ENCODE measurements at regions not wholly inside any gene's neighbourhood (a gene's known extent, or its start where the extent isn't known, plus 50 kb on each side); places are given as distances from the start of the nearest gene placed in this dataset.

DNA sequence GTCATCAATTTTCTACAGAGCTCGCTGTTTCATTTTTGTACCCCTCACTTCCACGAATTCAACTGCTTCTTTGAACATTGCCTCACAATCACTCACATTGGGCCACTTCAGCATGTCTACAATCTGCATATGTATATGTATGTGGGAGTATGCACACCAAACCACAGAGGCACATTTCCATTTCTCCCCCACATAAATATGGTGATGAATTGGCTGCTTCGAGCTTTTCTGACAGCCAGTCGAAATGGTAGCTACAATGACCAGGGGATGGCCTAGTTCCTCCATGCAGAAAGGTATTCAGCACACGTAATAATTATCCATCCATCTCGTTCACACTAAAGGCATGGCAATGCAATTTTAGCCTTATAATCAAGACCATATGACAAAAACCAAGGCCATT, 229.6 kb upstream of the ESRRG start:
- TF ChIP-seq POLR2AphosphoS2 (conservative IDR thresholded peaks at IDR 0.05; ENCODE audit: low read length): no peak
- DNase-seq (ENCODE audit: low read depth in 1 of 2, low spot score in 1 of 2) (no peak), FAIRE-seq (no peak), ATAC-seq (no peak)
- Histone ChIP-seq H3K4me1 (no peaks in the 10 kb centered on the region), H3K4me2 (no peak overlapping the region), H3K9me3 (no peaks in the 10 kb centered on the region), H3K27ac (no peak overlapping the region), H3K4me3 (no peak overlapping the region)
- ChIA-PET POLR2A (no interaction called here), CTCF (no interaction called here)
- WGBS (ENCODE audit: missing lambda C conversion rate): 5% methylated on average over 6 of the region's 6 CpGs

DNA sequence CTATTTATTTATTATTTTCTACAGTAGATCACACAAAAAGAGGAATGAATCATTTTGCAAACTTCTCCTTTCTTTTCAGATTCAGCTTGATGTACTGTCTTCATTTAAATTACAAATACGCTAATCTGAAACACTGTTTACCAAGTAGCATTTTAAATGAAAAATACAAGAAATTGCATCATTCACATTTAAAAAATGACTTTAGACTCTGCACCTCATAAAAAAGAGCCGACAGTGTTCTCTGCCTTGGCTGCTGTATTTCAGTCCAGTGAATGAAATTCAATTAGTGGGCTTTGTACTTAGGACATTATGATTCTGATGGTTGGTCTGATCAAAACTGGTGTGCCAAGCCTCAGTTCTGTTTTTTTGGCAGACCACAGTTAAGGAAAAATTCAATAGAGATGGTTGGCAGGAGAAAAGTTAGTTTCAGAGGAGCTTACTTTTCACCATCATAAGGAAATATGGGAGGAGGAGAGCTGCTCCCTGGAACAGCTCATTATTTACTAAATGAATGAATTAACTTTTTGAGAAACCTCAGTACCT, 222.4 kb upstream of the ESRRG start:
- 35% methylated on average over 2 of the region's 2 CpGs for WGBS (ENCODE audit: missing lambda C conversion rate)
- H3K4me1 ChIP-seq: no peaks in the 10 kb centered on the region
- ATAC-seq (no peak), DNase-seq (ENCODE audit: low read depth in 1 of 2, low spot score in 1 of 2) (no peak), FAIRE-seq (no peak)
- ChIA-PET POLR2A (no interaction called here), CTCF (no interaction called here)
- H3K27ac ChIP-seq: no peak overlapping the region
- H3K4me2 ChIP-seq: no peak overlapping the region
- no peak for TF ChIP-seq JUN (IDR thresholded peaks at IDR 0.05)
- TF ChIP-seq MAZ (IDR thresholded peaks at IDR 0.05; ENCODE audit: borderline replicate concordance, low read depth, low read length): no peak
- no peak for TF ChIP-seq MAFK (IDR thresholded peaks at IDR 0.05; ENCODE audit: partially characterized antibody)
- TF ChIP-seq ESRRA (IDR thresholded peaks at IDR 0.05; ENCODE audit: borderline replicate concordance, low read length): no peak
- TF ChIP-seq SREBF2 (IDR thresholded peaks at IDR 0.05): no peak
- TF ChIP-seq JUNB (IDR thresholded peaks at IDR 0.05): no peak
- TF ChIP-seq CEBPB (IDR thresholded peaks at IDR 0.05): no peak
- TF ChIP-seq, protein P1, sequence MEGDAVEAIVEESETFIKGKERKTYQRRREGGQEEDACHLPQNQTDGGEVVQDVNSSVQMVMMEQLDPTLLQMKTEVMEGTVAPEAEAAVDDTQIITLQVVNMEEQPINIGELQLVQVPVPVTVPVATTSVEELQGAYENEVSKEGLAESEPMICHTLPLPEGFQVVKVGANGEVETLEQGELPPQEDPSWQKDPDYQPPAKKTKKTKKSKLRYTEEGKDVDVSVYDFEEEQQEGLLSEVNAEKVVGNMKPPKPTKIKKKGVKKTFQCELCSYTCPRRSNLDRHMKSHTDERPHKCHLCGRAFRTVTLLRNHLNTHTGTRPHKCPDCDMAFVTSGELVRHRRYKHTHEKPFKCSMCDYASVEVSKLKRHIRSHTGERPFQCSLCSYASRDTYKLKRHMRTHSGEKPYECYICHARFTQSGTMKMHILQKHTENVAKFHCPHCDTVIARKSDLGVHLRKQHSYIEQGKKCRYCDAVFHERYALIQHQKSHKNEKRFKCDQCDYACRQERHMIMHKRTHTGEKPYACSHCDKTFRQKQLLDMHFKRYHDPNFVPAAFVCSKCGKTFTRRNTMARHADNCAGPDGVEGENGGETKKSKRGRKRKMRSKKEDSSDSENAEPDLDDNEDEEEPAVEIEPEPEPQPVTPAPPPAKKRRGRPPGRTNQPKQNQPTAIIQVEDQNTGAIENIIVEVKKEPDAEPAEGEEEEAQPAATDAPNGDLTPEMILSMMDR (IDR thresholded peaks at IDR 0.05): no peak
- TF ChIP-seq, protein P2, sequence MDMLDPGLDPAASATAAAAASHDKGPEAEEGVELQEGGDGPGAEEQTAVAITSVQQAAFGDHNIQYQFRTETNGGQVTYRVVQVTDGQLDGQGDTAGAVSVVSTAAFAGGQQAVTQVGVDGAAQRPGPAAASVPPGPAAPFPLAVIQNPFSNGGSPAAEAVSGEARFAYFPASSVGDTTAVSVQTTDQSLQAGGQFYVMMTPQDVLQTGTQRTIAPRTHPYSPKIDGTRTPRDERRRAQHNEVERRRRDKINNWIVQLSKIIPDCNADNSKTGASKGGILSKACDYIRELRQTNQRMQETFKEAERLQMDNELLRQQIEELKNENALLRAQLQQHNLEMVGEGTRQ (IDR thresholded peaks at IDR 0.05): no peak
- no peak for TF ChIP-seq HEYL (CRISPR knock-in tag; IDR thresholded peaks at IDR 0.05)
- no peak for TF ChIP-seq NPAS2 (CRISPR knock-in tag; IDR thresholded peaks at IDR 0.05; ENCODE audit: borderline replicate concordance)
- TF ChIP-seq POLR2A (IDR thresholded peaks at IDR 0.05; ENCODE audit: low read length): no peak
- no peak for TF ChIP-seq HOXB13 (CRISPR knock-in tag; IDR thresholded peaks at IDR 0.05; ENCODE audit: low read depth)
- TF ChIP-seq BHLHE40 (IDR thresholded peaks at IDR 0.05; ENCODE audit: low read depth, low read length): no peak
- TF ChIP-seq RARB (CRISPR knock-in tag; IDR thresholded peaks at IDR 0.05): no peak
- no peak for TF ChIP-seq EP300 (IDR thresholded peaks at IDR 0.05)
- H3K4me3 ChIP-seq: no peak overlapping the region
- H3K9me3 ChIP-seq: no peaks in the 10 kb centered on the region

DNA sequence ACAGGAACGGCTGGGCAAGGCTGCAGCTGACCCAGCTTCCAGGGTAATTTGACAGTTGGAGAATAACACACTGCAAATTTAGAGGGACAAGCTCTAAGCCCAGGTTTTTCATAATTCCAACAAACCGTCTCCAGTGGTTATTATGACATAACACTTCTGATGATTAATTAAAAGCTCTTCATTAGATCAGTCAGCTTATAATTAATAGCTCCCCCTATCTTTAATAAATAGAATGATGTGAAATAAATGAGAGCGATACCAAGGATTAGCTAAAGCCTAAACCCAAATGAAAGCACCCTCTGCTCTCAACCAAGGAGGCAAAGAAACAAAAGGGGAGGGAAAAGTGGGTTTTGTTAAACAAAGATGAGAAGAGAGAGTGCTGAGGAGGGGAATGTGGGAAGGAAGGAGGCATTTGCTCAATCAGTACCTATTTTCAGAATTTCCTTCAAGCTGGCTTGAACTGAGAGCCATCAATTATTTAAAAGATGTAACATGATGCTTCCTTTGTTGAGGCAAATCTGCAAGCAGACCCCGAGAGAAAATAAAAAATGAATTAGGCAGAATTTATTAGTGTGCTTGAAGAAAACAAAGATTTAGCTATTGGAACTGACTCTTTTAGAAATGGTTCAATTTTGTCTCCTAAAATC, 221.8 kb upstream of the ESRRG start:
- no peaks in the 10 kb centered on the region for H3K4me1 ChIP-seq
- H3K4me2 ChIP-seq: no peak overlapping the region
- FAIRE-seq (no peak), ATAC-seq (no peak), DNase-seq (ENCODE audit: low read depth in 1 of 2, low spot score in 1 of 2) (no peak)
- WGBS (ENCODE audit: missing lambda C conversion rate): 29% methylated on average over 4 of the region's 4 CpGs
- CTCF ChIA-PET: no interaction called here
- no peak overlapping the region for H3K4me3 ChIP-seq
- TF ChIP-seq KDM1A (IDR thresholded peaks at IDR 0.05; ENCODE audit: low read depth) (no peak), CEBPB (IDR thresholded peaks at IDR 0.05) (no peak), RFX5 (IDR thresholded peaks at IDR 0.05) (no peak), FOSB (CRISPR knock-in tag; IDR thresholded peaks at IDR 0.05) (no peak), RARB (CRISPR knock-in tag; IDR thresholded peaks at IDR 0.05) (no peak)
- H3K27ac ChIP-seq: no peak overlapping the region
- POLR2A ChIA-PET: no interaction called here
- no peaks in the 10 kb centered on the region for H3K9me3 ChIP-seq

DNA sequence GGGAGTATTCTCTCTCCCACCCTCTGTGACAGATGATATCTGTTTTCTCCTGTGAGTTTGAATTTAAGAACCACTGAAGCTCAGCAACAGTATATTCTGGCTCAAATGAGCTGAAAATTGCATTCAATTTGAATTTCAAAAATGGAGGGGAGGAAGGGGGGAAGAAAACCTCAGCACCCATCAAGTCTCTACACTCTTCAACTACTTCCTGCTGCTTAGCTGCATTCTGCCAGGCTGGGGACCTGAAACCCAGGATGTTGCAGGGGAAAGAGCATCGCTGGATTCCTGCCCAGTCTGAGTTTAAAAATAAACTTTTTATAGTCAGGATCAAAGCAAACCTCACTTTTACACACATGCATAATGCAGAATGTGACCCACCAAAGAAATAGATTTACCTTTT, 214.3 kb upstream of the ESRRG start:
- H3K27ac ChIP-seq: no peak overlapping the region
- no peaks in the 10 kb centered on the region for H3K4me1 ChIP-seq
- ChIA-PET POLR2A (no interaction called here), CTCF (interaction anchor here (0.7 kb wide), 1 partner anchor 37 kb away, joined by 3 read pairs; no protein-coding TSS in a partner anchor)
- TF ChIP-seq, protein P3, sequence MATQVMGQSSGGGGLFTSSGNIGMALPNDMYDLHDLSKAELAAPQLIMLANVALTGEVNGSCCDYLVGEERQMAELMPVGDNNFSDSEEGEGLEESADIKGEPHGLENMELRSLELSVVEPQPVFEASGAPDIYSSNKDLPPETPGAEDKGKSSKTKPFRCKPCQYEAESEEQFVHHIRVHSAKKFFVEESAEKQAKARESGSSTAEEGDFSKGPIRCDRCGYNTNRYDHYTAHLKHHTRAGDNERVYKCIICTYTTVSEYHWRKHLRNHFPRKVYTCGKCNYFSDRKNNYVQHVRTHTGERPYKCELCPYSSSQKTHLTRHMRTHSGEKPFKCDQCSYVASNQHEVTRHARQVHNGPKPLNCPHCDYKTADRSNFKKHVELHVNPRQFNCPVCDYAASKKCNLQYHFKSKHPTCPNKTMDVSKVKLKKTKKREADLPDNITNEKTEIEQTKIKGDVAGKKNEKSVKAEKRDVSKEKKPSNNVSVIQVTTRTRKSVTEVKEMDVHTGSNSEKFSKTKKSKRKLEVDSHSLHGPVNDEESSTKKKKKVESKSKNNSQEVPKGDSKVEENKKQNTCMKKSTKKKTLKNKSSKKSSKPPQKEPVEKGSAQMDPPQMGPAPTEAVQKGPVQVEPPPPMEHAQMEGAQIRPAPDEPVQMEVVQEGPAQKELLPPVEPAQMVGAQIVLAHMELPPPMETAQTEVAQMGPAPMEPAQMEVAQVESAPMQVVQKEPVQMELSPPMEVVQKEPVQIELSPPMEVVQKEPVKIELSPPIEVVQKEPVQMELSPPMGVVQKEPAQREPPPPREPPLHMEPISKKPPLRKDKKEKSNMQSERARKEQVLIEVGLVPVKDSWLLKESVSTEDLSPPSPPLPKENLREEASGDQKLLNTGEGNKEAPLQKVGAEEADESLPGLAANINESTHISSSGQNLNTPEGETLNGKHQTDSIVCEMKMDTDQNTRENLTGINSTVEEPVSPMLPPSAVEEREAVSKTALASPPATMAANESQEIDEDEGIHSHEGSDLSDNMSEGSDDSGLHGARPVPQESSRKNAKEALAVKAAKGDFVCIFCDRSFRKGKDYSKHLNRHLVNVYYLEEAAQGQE (IDR thresholded peaks at IDR 0.05): no peak
- no peak for TF ChIP-seq CBX2 (IDR thresholded peaks at IDR 0.05; ENCODE audit: borderline replicate concordance, low read depth)
- no peak for TF ChIP-seq GATA3 (IDR thresholded peaks at IDR 0.05; ENCODE audit: borderline replicate concordance)
- no peak for TF ChIP-seq CEBPB (IDR thresholded peaks at IDR 0.05)
- 0% methylated on average over 1 of the region's 1 CpG for WGBS (ENCODE audit: missing lambda C conversion rate)
- ATAC-seq (no peak), DNase-seq (ENCODE audit: low read depth in 1 of 2, low spot score in 1 of 2) (no peak), FAIRE-seq (no peak)
- H3K4me2 ChIP-seq: no peak overlapping the region
- H3K9me3 ChIP-seq: no peaks in the 10 kb centered on the region
- H3K4me3 ChIP-seq: no peak overlapping the region

Measured in A549 (cell line).